DND-41 (cell line): ENCODE measurements at regions not wholly inside any gene's neighbourhood (a gene's known extent, or its start where the extent isn't known, plus 50 kb on each side); places are given as distances from the start of the nearest gene placed in this dataset.

Experiments
- CTCF ChIP-seq: IDR thresholded peaks from 2 replicates; pipeline ENCODE4 v1.5.1; 2012; ENCODE audit warnings: borderline replicate concordance, low read length, moderate library complexity, mild to moderate bottlenecking; ENCODE audit not compliant: poor library complexity, severe bottlenecking; ENCODE audit errors: extremely low read depth
- EZH2 ChIP-seq: IDR thresholded peaks from 3 replicates; pipeline ENCODE4 v1.6.1; 2012; ENCODE audit warnings: borderline replicate concordance, low read depth, mild to moderate bottlenecking, moderate library complexity, low read length, inconsistent platforms; ENCODE audit not compliant: severe bottlenecking

GRCh38 chr18:11400703-11401102 lies 208.7 kb upstream of the SLC35G4 start:
- TF ChIP-seq CTCF: no peak
- no peak for TF ChIP-seq EZH2
